GM23248 (cell line): ENCODE measurements at regions not wholly inside any gene's neighbourhood (a gene's known extent, or its start where the extent isn't known, plus 50 kb on each side); places are given as distances from the start of the nearest gene placed in this dataset.
A peak's percentile ranks its signal among the peaks of the same experiment; 100 is the strongest.

Experiments
- DNase-seq: peaks from one replicate; pipeline ENCODE4 v3.0.0-alpha.2; 2015
- H2AFZ ChIP-seq: fragments of 200-600 bp; sonication (generic); 2 replicates; pipeline ENCODE4 v1.6.1; 2016; ENCODE audit warnings: antibody characterized with exemption
- H3F3A ChIP-seq: fragments of 200-600 bp; sonication (generic); 2 replicates; pipeline ENCODE4 v1.6.1; 2016; ENCODE audit warnings: mild to moderate bottlenecking, antibody characterized with exemption, mixed run types; ENCODE audit not compliant: insufficient read depth
- H3K27ac ChIP-seq: fragments of 200-600 bp; sonication (generic); 2 replicates; pipeline ENCODE4 v1.5.1; 2016; ENCODE audit warnings: mild to moderate bottlenecking
- H3K27me3 ChIP-seq: fragments of 200-600 bp; sonication (generic); replicated peaks from 2 replicates; pipeline ENCODE4 v1.6.1; 2016; ENCODE audit warnings: mild to moderate bottlenecking; ENCODE audit not compliant: insufficient read depth
- H3K36me3 ChIP-seq: fragments of 200-600 bp; sonication (generic); 2 replicates; pipeline ENCODE4 v1.6.1; 2016; ENCODE audit warnings: low read depth, mild to moderate bottlenecking
- H3K4me1 ChIP-seq: fragments of 200-600 bp; sonication (generic); 2 replicates; pipeline ENCODE4 v1.6.1; 2016; ENCODE audit warnings: mild to moderate bottlenecking; ENCODE audit not compliant: insufficient read depth
- H3K4me2 ChIP-seq: fragments of 200-600 bp; sonication (generic); one replicate; pipeline ENCODE4 v1.6.1; 2016; ENCODE audit warnings: mild to moderate bottlenecking; ENCODE audit not compliant: unreplicated experiment
- H3K4me3 ChIP-seq: fragments of 200-600 bp; sonication (generic); 2 replicates; pipeline ENCODE4 v1.5.1; 2016; ENCODE audit warnings: mild to moderate bottlenecking
- H3K79me2 ChIP-seq: fragments of 200-600 bp; sonication (generic); 2 replicates; pipeline ENCODE4 v1.6.1; 2016; ENCODE audit warnings: mild to moderate bottlenecking; ENCODE audit not compliant: insufficient read depth
- H3K9ac ChIP-seq: fragments of 200-600 bp; sonication (generic); 2 replicates; pipeline ENCODE4 v1.6.1; 2016; ENCODE audit warnings: mild to moderate bottlenecking
- H3K9me2 ChIP-seq: fragments of 200-600 bp; sonication (generic); 2 replicates; pipeline ENCODE4 v1.6.1; 2016; ENCODE audit warnings: mixed run types, mild to moderate bottlenecking, moderate library complexity; ENCODE audit not compliant: insufficient read depth
- H3K9me3 ChIP-seq: fragments of 200-600 bp; sonication (generic); one replicate; pipeline ENCODE4 v1.6.1; 2017; ENCODE audit warnings: low read depth
- H4K20me1 ChIP-seq: fragments of 200-600 bp; sonication (generic); 2 replicates; pipeline ENCODE4 v1.6.0; 2016; ENCODE audit not compliant: insufficient read depth
- EZH2 ChIP-seq: fragments of 200-600 bp; sonication (generic); IDR thresholded peaks from 2 replicates; pipeline ENCODE4 v1.6.1; 2018; ENCODE audit warnings: antibody characterized with exemption, mild to moderate bottlenecking; ENCODE audit not compliant: insufficient read depth, poor library complexity, severe bottlenecking
- EZH2phosphoT487 ChIP-seq: fragments of 200-600 bp; sonication (generic); IDR thresholded peaks from 2 replicates; pipeline ENCODE4 v1.6.1; 2018; ENCODE audit warnings: antibody characterized with exemption, moderate library complexity, mild to moderate bottlenecking, low read depth; ENCODE audit not compliant: insufficient read depth
- WGBS, 2 experiments: methylation state at CpG; one replicate each; pipeline ENCODE4 v1.1.6; 2015 to 2017; ENCODE audit warnings: low lambda C conversion rate in 2 of 2, low coverage in 1 of 2; ENCODE audit errors: missing lambda C conversion rate in 2 of 2; 5-methylcytosine and 5-hydroxymethylcytosine counted together
- in situ Hi-C: fragments of 300-500 bp; cut with MboI; formaldehyde crosslinking; loops from 2 replicates; pipeline ENCODE4 v1.15.0; 2020

GRCh38 chr16:80006241-80007215 is 406.0 kb upstream of the MAF start:
- Histone ChIP-seq H3K27ac (no peak overlapping the region), H3F3A (no peaks in the 10 kb centered on the region), H3K4me2 (peak overlapping the region; percentile 44), H3K4me1 (peaks cover 9% of the 10 kb centered on the region), H3K9me2 (no peaks in the 10 kb centered on the region), H3K4me3 (no peak overlapping the region), H2AFZ (peak overlapping the region; percentile 67), H3K79me2 (no peaks in the 10 kb centered on the region), H3K9me3 (no peaks in the 10 kb centered on the region), H3K36me3 (no peaks in the 10 kb centered on the region), H3K9ac (no peak overlapping the region), H3K27me3 (no peaks in the 10 kb centered on the region; the same call in none of the 2 replicates), H4K20me1 (no peaks in the 10 kb centered on the region)
- in situ Hi-C loops = no loop called here
- DNase-seq = peak; percentile 70
- TF ChIP-seq EZH2 = no peak
- no peak for TF ChIP-seq EZH2phosphoT487
- 13 to 15% methylated on average over 17 of the region's 17 CpGs for WGBS, 2 experiments

GRCh38 chr16:80004113-80004512 is 403.6 kb upstream of the MAF start:
- H3K27me3 ChIP-seq = no peaks in the 10 kb centered on the region; the same call in 1 of the 2 replicates
- no peak overlapping the region for H3K4me2 ChIP-seq
- H2AFZ ChIP-seq = no peak overlapping the region
- H3K36me3 ChIP-seq = no peaks in the 10 kb centered on the region
- H3K4me1 ChIP-seq = peaks cover 9% of the 10 kb centered on the region
- no peak overlapping the region for H3K4me3 ChIP-seq
- 84 to 87% methylated on average over 6 of the region's 6 CpGs for WGBS, 2 experiments
- H3K9me3 ChIP-seq = no peaks in the 10 kb centered on the region
- in situ Hi-C loops = no loop called here
- no peaks in the 10 kb centered on the region for H3K79me2 ChIP-seq
- H3F3A ChIP-seq = no peaks in the 10 kb centered on the region
- no peak overlapping the region for H3K9ac ChIP-seq
- no peak overlapping the region for H3K27ac ChIP-seq
- no peaks in the 10 kb centered on the region for H4K20me1 ChIP-seq
- no peaks in the 10 kb centered on the region for H3K9me2 ChIP-seq
- no peak for DNase-seq
- TF ChIP-seq EZH2 (no peak), EZH2phosphoT487 (no peak)

GRCh38 chr16:80002261-80002660 is 401.7 kb upstream of the MAF start:
- Histone ChIP-seq H3K9me3 (no peaks in the 10 kb centered on the region), H3K9me2 (no peaks in the 10 kb centered on the region), H3K27me3 (no peaks in the 10 kb centered on the region; the same call in 1 of the 2 replicates), H3F3A (no peaks in the 10 kb centered on the region), H3K9ac (no peak overlapping the region), H3K4me2 (no peak overlapping the region), H2AFZ (no peak overlapping the region), H3K27ac (no peak overlapping the region), H4K20me1 (no peaks in the 10 kb centered on the region), H3K36me3 (no peaks in the 10 kb centered on the region), H3K4me3 (no peak overlapping the region), H3K79me2 (no peaks in the 10 kb centered on the region), H3K4me1 (peaks cover 9% of the 10 kb centered on the region)
- 46 to 63% methylated on average over 2 of the region's 2 CpGs for WGBS, 2 experiments
- DNase-seq = no peak
- TF ChIP-seq EZH2phosphoT487 (no peak), EZH2 (no peak)
- in situ Hi-C loops = no loop called here

GRCh38 chr16:79998143-79998542 is 397.6 kb upstream of the MAF start:
- no peaks in the 10 kb centered on the region for H3K79me2 ChIP-seq
- no peaks in the 10 kb centered on the region for H3F3A ChIP-seq
- H3K9me3 ChIP-seq = no peaks in the 10 kb centered on the region
- H3K27ac ChIP-seq = no peak overlapping the region
- in situ Hi-C loops = loop anchor here (10.0 kb wide), 1 partner anchor 367 kb away; no protein-coding TSS in a partner anchor
- 96 to 99% methylated on average over 4 of the region's 4 CpGs for WGBS, 2 experiments
- no peaks in the 10 kb centered on the region for H3K27me3 ChIP-seq
- DNase-seq = no peak
- TF ChIP-seq EZH2 (no peak), EZH2phosphoT487 (no peak)
- no peaks in the 10 kb centered on the region for H3K4me1 ChIP-seq
- no peak overlapping the region for H2AFZ ChIP-seq
- no peak overlapping the region for H3K4me3 ChIP-seq
- H3K9me2 ChIP-seq = no peaks in the 10 kb centered on the region
- H3K36me3 ChIP-seq = no peaks in the 10 kb centered on the region
- no peaks in the 10 kb centered on the region for H4K20me1 ChIP-seq
- no peak overlapping the region for H3K9ac ChIP-seq
- no peak overlapping the region for H3K4me2 ChIP-seq
